H1 (cell line): ENCODE measurements at regions not wholly inside any gene's neighbourhood (a gene's known extent, or its start where the extent isn't known, plus 50 kb on each side); places are given as distances from the start of the nearest gene placed in this dataset.

Experiments
- BRCA1 ChIP-seq: IDR thresholded peaks from 2 replicates; pipeline ENCODE4 v1.6.1; 2012; ENCODE audit warnings: low read depth, low read length, improper control_type of control experiment
- CBX8 ChIP-seq: fragments of 300-800, 300-1000 bp; sonication (generic); IDR thresholded peaks from 2 replicates; pipeline ENCODE4 v1.7.1; 2016; ENCODE audit warnings: low read depth, low read length, borderline replicate concordance
- CHD7 ChIP-seq: fragments of 300-600 bp; sonication (generic); IDR thresholded peaks from 2 replicates; pipeline ENCODE4 v1.7.1; 2012; ENCODE audit warnings: low read length, moderate library complexity, mild to moderate bottlenecking, inconsistent platforms; ENCODE audit not compliant: insufficient replicate concordance
- EP300 ChIP-seq, 2 experiments: IDR thresholded peaks; 1 replicate in 1 of 2; 2 replicates in 1 of 2; pipeline ENCODE4 v1.6.1; 2011 to 2012; ENCODE audit warnings: low read depth in 2 of 2, low read length in 2 of 2, mild to moderate bottlenecking in 2 of 2, borderline replicate concordance in 1 of 2, inconsistent platforms in 1 of 2, moderate library complexity in 1 of 2
- JUN ChIP-seq: IDR thresholded peaks from 2 replicates; pipeline ENCODE4 v1.6.1; 2011; ENCODE audit warnings: low read depth, mild to moderate bottlenecking, improper control_type of control experiment, low read length
- KDM1A ChIP-seq: fragments of 200-600, 300-600 bp; sonication (generic); IDR thresholded peaks from 2 replicates; pipeline ENCODE4 v1.7.1; 2016; ENCODE audit warnings: mild to moderate bottlenecking, low read length, borderline replicate concordance
- KDM5A ChIP-seq: fragments of 200-600 bp; IDR thresholded peaks from 2 replicates; pipeline ENCODE4 v1.7.1; 2012; ENCODE audit warnings: mild to moderate bottlenecking, low read length, inconsistent platforms, mixed read lengths
- NANOG ChIP-seq: IDR thresholded peaks from 2 replicates; pipeline ENCODE4 v1.6.1; 2011; ENCODE audit warnings: low read length, low read depth, mild to moderate bottlenecking, inconsistent platforms; ENCODE audit not compliant: insufficient read depth, poor library complexity, severe bottlenecking
- RNF2 ChIP-seq: fragments of 200-900, 300-1000 bp; sonication (generic); IDR thresholded peaks from 2 replicates; pipeline ENCODE4 v1.7.1; 2016; ENCODE audit warnings: borderline replicate concordance, low read depth, mild to moderate bottlenecking, antibody characterized with exemption, low read length; ENCODE audit not compliant: poor library complexity, severe bottlenecking; ENCODE audit errors: missing control alignments
- SIN3A ChIP-seq, 2 experiments: IDR thresholded peaks in 1 of 2; conservative IDR thresholded peaks in 1 of 2; 2 replicates each; pipeline ENCODE4 v1.6.1; 2011 to 2012; ENCODE audit warnings: low read length in 2 of 2, improper control_type of control experiment in 1 of 2, low read depth in 1 of 2, mild to moderate bottlenecking in 1 of 2
- SP2 ChIP-seq: IDR thresholded peaks from 2 replicates; pipeline ENCODE4 v1.6.1; 2012; ENCODE audit warnings: mild to moderate bottlenecking, low read length, inconsistent platforms
- TAF1 ChIP-seq: IDR thresholded peaks from 2 replicates; pipeline ENCODE4 v1.6.1; 2011; ENCODE audit warnings: mild to moderate bottlenecking, low read depth, low read length

- TF ChIP-seq CHD7 (no peak), SP2 (no peak), RNF2 (no peak), CBX8 (no peak), NANOG (no peak), TAF1 (no peak), BRCA1 (no peak), SIN3A (conservative IDR thresholded peaks at IDR 0.05 in 1 of 2, IDR thresholded peaks at IDR 0.05 in 1 of 2; ENCODE audit: low read depth in 1 of 2, low read length in 2 of 2) (no peak), KDM1A (no peak), KDM5A (no peak), EP300 (IDR thresholded peaks at IDR 0.05; ENCODE audit: borderline replicate concordance in 1 of 2, low read depth in 2 of 2, low read length in 2 of 2) (no peak), JUN (no peak)
Measured at GRCh38 chr12:13718271-13718670, 263.1 kb downstream of the GRIN2B start (continued).
